ENCODE measurements at regions not wholly inside any gene's neighbourhood (a gene's known extent, or its start where the extent isn't known, plus 50 kb on each side); places are given as distances from the start of the nearest gene placed in this dataset.

DNA sequence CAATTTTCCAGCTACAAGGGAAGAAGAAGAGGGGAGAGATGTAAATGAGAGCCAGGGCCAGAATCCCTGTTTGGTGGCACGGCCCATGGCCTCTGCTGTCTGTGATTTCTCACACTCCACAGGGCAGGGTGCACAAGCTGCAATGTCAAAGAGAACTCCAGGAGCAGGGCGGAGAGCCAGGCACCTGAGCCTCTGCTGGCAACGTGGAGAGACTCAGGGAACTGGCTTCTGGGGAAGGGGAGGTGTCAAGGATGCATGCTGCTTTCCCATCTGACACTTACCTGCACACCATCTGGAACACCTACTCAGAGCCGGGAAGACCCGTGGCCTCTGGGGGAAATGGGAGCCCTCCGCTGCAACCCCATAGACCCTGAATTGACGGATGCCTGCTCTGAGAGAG is 507.5 kb upstream of the NR2F2 start:
- H3K4me3 Mint-ChIP-seq = no peak overlapping the region
- no peak for DNase-seq
- no peaks in the 10 kb centered on the region for H3K9me3 Mint-ChIP-seq
- no peaks in the 10 kb centered on the region for H3K27me3 Mint-ChIP-seq
- H3K4me1 Mint-ChIP-seq (ENCODE audit: low read depth) = peaks cover 3% of the 10 kb centered on the region
- no peak overlapping the region for H3K27ac Mint-ChIP-seq
- no peaks in the 10 kb centered on the region for H3K36me3 Mint-ChIP-seq (ENCODE audit: low read depth)

DNA sequence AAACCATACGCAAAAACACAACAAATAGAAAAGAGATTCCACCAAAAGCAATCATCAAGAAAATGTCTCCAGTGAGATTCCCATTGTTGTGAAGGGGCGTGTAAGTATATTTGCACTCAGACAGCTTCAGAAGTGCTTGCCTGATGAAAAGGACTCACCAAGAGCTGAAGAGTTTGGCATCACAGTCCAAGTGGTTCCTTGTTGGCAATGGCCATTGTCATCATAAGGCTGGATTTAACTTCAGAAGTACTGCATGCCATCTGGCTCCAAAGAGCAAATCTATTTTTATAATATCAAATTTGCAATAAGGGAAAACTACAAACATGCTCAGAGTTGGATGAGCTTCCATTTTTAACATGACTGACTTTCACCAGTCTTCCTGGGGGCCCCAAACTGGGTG is 505.3 kb upstream of the NR2F2 start:
- DNase-seq = no peak
- no peak overlapping the region for H3K4me3 Mint-ChIP-seq
- H3K27ac Mint-ChIP-seq = no peak overlapping the region
- no peaks in the 10 kb centered on the region for H3K36me3 Mint-ChIP-seq (ENCODE audit: low read depth)
- peaks cover 3% of the 10 kb centered on the region for H3K4me1 Mint-ChIP-seq (ENCODE audit: low read depth)
- H3K9me3 Mint-ChIP-seq = no peaks in the 10 kb centered on the region
- no peaks in the 10 kb centered on the region for H3K27me3 Mint-ChIP-seq

DNA sequence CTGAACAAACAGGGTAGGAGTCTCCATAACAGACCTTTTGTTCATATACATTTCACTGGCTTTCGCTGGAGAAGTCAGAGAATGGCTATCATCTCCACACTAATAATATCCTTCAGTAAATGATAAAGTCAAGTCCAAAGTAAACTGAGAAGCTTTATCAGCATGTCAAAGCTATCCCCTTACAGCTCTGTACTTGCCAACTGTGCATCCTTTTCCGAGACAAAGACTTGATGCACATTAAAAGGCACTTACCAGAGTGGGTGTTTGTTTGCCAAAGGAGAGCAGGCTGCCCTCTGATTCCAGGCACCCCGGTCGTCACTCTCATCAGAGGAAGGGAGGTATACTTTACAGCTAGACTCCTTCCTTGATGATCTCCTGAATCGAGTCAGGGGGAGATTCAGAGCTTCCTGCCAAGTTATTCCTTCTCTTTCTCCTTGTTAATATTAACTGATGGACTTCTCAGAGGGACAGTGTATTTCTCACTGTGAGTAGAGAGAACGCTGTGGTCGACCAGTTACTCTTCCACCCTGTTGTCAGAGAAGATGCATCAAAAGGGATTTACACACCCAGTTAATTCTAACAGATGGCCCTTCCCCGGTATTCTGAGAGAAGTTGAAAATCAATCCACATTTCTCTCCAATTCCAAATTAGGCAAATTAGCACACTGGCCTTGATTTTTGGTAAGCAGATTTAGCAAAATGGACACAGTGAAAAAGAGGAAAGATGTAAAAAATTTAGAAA is 504.7 kb upstream of the NR2F2 start:
- no peaks in the 10 kb centered on the region for H3K36me3 Mint-ChIP-seq (ENCODE audit: low read depth)
- H3K9me3 Mint-ChIP-seq = no peaks in the 10 kb centered on the region
- H3K27me3 Mint-ChIP-seq = no peaks in the 10 kb centered on the region
- DNase-seq = no peak
- H3K27ac Mint-ChIP-seq = no peak overlapping the region
- H3K4me1 Mint-ChIP-seq (ENCODE audit: low read depth) = peaks cover 3% of the 10 kb centered on the region
- no peak overlapping the region for H3K4me3 Mint-ChIP-seq

DNA sequence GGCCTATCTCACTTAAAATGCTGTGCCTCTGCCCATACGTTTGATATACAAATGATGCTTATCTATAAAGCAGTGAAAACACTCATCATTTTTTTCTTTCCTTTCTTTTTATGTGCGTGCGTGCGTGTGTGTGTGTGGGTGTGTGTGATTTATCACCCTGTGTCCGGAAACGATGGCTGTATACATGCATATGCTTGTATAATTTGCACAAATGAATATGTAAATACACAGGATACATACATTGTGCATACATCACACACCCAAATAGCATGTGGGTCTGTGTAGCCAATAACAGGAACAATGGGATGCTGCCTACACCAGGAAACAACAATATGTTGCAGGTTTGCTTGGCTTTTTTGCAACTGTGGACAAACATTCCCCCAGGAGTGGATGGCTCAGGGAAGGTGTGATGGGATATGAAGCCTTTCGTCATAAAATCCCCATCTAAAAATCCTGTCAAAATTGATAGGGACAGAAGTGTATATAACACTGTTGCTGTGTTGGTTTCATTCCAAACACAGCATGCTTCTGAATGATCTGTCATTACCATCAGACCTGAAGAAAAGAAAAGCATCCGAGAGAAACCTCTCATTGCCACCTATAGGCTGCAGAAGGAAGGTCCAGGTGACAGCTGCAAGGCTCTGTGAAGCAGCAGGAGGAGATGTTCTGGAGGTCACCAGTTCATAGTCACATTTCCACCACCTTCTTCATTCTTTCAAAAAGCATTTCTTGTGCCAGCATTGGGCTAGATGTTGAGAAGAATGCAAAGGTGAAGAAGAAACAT is 503.9 kb upstream of the NR2F2 start:
- Mint-ChIP-seq H3K4me1 (ENCODE audit: low read depth) (peaks cover 3% of the 10 kb centered on the region), H3K9me3 (no peaks in the 10 kb centered on the region), H3K27ac (no peak overlapping the region), H3K4me3 (no peak overlapping the region), H3K27me3 (no peaks in the 10 kb centered on the region), H3K36me3 (ENCODE audit: low read depth) (no peaks in the 10 kb centered on the region)
- DNase-seq = no peak

DNA sequence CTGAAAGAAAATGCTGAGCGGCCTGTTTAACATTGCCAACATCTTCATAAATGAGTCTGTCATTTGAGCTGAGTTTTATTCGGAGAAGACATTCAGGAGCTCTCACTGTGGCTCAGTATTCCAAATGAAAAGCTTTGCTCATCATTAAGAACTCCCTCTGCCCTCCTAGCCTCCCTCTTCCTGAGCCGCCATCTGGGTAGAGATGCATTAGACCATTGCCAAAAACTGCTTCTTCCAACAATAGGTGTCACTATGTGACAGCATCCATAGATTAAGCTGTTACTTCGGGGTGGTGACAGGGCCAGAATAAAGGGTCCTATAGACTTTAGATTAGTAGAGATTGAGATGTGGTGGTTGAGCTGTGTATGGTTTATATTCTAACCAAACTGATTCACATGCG is 501.4 kb upstream of the NR2F2 start:
- no peaks in the 10 kb centered on the region for H3K36me3 Mint-ChIP-seq (ENCODE audit: low read depth)
- no peak overlapping the region for H3K27ac Mint-ChIP-seq
- no peak overlapping the region for H3K4me3 Mint-ChIP-seq
- H3K27me3 Mint-ChIP-seq = no peaks in the 10 kb centered on the region
- no peaks in the 10 kb centered on the region for H3K9me3 Mint-ChIP-seq
- no peak for DNase-seq
- peaks cover 3% of the 10 kb centered on the region for H3K4me1 Mint-ChIP-seq (ENCODE audit: low read depth)

DNA sequence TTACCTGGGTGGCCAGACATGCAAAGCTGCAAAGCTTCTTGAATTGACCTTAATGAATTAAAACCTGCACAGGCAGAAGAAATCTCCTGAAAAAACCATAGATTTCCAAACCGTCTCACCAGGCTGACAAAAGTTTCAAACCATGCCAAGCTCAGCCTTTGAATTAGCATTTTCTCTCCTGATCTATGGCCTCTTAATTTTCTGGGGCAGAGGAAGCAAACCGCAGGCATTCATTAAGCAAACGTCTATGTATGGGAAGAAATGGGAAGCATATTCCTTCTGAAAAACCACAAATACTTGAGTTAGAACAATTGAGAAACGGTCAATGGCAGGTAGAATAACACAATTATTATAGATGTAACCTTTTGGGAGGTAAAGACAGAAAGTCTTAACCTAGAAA is 500.2 kb upstream of the NR2F2 start:
- Mint-ChIP-seq H3K27ac (no peak overlapping the region), H3K4me3 (no peak overlapping the region), H3K27me3 (no peaks in the 10 kb centered on the region), H3K36me3 (ENCODE audit: low read depth) (no peaks in the 10 kb centered on the region), H3K9me3 (no peaks in the 10 kb centered on the region), H3K4me1 (ENCODE audit: low read depth) (peaks cover 3% of the 10 kb centered on the region)
- DNase-seq = no peak

DNA sequence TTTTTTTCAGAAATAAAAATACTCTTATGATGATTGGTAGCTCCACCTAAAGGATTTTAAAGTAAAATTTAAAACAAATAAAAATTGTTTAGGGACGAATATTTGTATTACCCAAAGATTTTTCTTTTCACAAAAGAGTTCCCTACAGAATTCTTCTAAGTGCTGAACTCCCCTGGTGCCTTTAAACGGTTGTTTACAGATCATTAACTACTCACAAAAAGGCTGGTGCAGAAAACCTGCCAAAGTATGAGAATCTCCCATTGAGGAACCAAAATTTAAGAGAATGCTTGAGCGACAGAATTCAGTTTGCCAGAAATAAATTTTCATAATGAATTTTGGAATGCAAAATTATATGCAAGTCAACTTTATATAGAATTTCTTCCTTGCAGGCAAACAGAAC is 497.8 kb upstream of the NR2F2 start:
- no peak overlapping the region for H3K27ac Mint-ChIP-seq
- H3K4me3 Mint-ChIP-seq = no peak overlapping the region
- H3K9me3 Mint-ChIP-seq = no peaks in the 10 kb centered on the region
- no peaks in the 10 kb centered on the region for H3K27me3 Mint-ChIP-seq
- DNase-seq = no peak
- H3K36me3 Mint-ChIP-seq (ENCODE audit: low read depth) = no peaks in the 10 kb centered on the region
- H3K4me1 Mint-ChIP-seq (ENCODE audit: low read depth) = no peaks in the 10 kb centered on the region

DNA sequence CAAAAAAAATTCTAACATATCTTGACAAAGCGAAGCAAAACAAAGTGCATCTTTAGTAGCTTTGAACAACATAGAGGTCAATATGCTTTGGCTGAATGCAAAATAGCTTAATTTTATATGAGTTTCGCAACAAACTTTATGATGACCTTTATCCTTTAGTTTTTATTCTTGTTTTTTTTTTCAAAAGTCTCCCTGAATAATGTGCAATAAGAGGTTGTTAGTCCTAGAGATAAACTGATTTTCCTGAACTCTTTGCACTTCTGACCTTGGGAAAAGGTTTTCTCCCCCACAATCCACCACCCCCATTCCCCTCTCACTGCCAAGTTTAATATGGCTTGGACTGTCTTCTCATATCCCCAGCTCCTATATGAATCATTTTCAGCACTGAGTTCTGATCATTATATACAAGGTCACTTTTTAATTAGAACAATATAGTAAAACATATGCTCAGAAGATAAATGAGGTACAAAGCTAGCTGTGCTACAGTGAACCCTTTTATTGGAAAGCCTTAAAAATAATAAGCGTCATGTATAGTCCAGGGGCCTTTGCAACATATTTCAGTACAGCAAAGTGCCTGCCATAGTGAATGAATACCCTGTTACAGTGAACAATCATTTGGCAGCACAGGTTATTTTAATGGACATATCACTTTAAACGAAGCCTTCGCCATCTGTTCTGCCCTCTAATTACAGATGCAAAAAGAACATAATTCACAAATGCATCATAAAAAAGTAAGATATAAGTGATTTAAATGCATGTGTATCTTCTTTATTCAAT is 496.3 kb upstream of the NR2F2 start:
- Mint-ChIP-seq H3K27ac (no peak overlapping the region), H3K4me3 (no peak overlapping the region), H3K36me3 (ENCODE audit: low read depth) (no peaks in the 10 kb centered on the region), H3K27me3 (no peaks in the 10 kb centered on the region), H3K4me1 (ENCODE audit: low read depth) (peaks cover 12% of the 10 kb centered on the region), H3K9me3 (no peaks in the 10 kb centered on the region)
- DNase-seq = no peak

DNA sequence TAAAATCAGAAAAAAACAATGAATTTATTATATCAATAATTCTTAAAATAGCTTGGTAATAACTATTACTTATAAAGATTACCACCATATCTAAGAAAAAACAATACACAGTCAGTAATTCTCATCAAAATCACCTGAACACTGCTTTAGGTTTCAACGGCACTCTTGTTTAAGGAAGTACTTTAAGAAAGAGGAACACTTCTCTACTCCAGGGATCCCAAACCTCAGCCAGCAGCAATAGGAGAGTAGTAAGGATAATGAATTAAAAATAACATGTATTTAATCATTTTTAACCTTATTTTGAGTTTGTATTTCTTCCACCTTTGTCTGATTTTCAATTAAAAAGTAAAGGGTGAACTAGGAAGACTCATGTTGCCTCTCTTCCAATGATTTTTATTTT is 494.0 kb upstream of the NR2F2 start:
- Mint-ChIP-seq H3K4me1 (ENCODE audit: low read depth) (peaks cover 33% of the 10 kb centered on the region), H3K27ac (no peak overlapping the region), H3K4me3 (no peak overlapping the region), H3K9me3 (no peaks in the 10 kb centered on the region), H3K27me3 (no peaks in the 10 kb centered on the region), H3K36me3 (ENCODE audit: low read depth) (no peaks in the 10 kb centered on the region)
- DNase-seq = no peak

DNA sequence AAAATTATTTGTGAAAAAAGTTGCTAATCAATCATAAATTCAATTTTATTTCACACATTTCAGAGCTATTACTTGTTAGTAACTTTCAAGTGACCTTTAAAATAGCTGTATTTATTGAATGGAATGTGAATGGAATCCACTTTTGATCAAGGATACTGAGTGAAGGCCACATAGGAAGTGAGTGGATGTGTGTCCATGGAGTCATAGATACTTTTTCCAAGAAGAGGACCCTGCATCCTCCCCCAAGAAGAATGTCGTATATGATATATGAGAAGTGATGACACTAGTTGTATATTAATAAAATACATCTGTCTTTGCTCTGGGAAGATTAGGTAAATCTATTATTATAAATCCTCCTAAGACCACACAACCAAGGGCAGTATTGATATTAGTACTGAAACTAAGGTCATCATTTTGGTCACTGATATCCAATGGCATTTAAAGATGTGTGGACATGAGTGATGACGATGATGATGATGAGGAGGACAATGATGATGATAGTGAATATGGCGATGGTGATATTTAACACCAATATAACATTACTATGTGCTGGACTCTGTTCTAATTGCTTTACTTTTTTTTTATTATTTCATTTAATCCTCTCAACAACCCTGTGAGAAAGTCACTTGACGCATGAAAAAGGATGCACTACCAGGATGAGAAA is 493.0 kb upstream of the NR2F2 start:
- peaks cover 33% of the 10 kb centered on the region for H3K4me1 Mint-ChIP-seq (ENCODE audit: low read depth)
- H3K36me3 Mint-ChIP-seq (ENCODE audit: low read depth) = no peaks in the 10 kb centered on the region
- H3K27me3 Mint-ChIP-seq = no peaks in the 10 kb centered on the region
- no peak for DNase-seq
- no peaks in the 10 kb centered on the region for H3K9me3 Mint-ChIP-seq
- no peak overlapping the region for H3K4me3 Mint-ChIP-seq
- no peak overlapping the region for H3K27ac Mint-ChIP-seq

DNA sequence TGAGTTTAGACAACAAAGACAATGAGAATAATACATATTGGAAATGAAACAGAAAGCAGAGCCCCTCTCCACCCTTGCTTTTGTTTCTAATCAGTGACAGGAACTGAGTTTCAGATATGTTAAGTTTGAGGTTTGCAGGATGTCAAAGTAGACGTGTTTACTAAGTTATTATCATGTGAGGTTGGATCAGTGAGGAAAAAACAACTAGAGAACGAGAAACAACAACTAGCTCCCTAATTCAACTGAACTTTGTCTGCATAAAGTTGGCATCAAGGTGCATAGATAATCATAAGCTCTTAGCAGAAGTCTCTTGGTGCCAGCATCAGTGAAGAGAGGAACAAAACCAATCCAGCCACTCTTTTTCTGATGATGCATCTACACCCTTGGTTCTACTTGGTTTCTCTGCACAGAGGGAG is 491.1 kb upstream of the NR2F2 start:
- H3K27me3 Mint-ChIP-seq = no peaks in the 10 kb centered on the region
- DNase-seq = no peak
- peak overlapping the region; percentile 56 for H3K27ac Mint-ChIP-seq
- H3K36me3 Mint-ChIP-seq (ENCODE audit: low read depth) = no peaks in the 10 kb centered on the region
- H3K4me3 Mint-ChIP-seq = no peak overlapping the region
- H3K4me1 Mint-ChIP-seq (ENCODE audit: low read depth) = peaks cover 40% of the 10 kb centered on the region
- H3K9me3 Mint-ChIP-seq = no peaks in the 10 kb centered on the region

DNA sequence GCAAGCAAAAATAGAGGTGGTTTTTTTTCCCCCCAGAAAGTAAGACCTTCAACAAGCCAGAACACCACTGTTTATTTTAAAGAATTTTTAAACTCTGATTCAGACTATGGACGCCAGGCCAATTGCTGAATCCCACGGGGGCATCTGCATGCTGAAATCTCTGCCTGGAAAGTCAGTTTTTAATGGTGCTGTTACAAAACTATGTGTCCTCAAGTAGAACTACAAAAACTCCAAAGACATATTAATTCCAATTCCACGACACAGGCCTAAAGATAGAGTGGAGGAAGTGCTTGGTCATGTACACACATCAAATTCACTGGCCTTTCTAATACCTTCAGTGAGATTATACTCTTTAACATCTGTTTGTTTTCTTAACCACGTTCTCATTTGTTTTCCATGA is 490.5 kb upstream of the NR2F2 start:
- Mint-ChIP-seq H3K27me3 (no peaks in the 10 kb centered on the region), H3K36me3 (ENCODE audit: low read depth) (no peaks in the 10 kb centered on the region), H3K4me3 (no peak overlapping the region), H3K9me3 (no peaks in the 10 kb centered on the region), H3K27ac (no peak overlapping the region), H3K4me1 (ENCODE audit: low read depth) (peaks cover 40% of the 10 kb centered on the region)
- DNase-seq = no peak

DNA sequence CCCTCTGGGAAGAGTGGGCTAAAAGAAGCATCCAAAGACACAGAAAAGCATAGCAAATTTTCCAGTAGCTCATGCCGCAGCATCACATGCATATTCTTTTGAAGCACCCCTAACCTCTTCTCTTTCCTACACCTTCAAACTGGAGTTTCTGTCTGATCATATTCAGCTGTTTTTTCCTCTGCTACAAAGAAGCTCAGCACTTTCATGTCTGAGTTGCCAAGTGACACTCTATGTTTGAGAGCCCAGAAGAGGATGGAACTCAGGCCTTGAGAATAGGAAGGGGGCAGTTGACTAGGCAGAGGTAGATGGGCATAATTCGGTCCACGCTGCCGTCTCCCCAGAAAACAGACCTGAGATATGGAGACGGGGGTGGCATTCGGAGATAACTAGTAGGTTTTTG is 489.6 kb upstream of the NR2F2 start:
- Mint-ChIP-seq H3K27ac (no peak overlapping the region), H3K4me1 (ENCODE audit: low read depth) (peaks cover 40% of the 10 kb centered on the region), H3K9me3 (no peaks in the 10 kb centered on the region), H3K36me3 (ENCODE audit: low read depth) (no peaks in the 10 kb centered on the region), H3K27me3 (no peaks in the 10 kb centered on the region), H3K4me3 (no peak overlapping the region)
- no peak for DNase-seq

DNA sequence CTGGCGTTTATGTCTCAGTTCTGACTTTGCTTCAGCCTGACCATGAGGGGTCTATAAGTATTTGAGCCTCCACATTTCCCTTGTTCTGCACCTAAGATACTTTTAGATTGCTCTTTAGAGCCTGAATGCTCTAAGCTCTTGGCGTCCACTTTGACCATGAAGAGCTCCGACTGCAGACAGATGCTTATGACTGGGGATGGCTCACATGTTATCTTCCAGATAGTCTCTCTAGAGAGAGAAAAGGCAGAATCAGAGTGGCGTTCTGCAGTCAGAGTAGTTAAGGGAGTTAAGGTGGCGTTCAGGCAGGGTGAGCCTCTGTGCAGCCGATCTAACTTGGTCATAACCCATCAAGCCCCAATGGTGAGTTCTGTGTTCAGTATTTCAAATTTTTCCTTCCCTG is 487.9 kb upstream of the NR2F2 start:
- no peak overlapping the region for H3K27ac Mint-ChIP-seq
- no peak overlapping the region for H3K4me3 Mint-ChIP-seq
- H3K36me3 Mint-ChIP-seq (ENCODE audit: low read depth) = no peaks in the 10 kb centered on the region
- DNase-seq = no peak
- peaks cover 40% of the 10 kb centered on the region for H3K4me1 Mint-ChIP-seq (ENCODE audit: low read depth)
- H3K9me3 Mint-ChIP-seq = no peaks in the 10 kb centered on the region
- H3K27me3 Mint-ChIP-seq = no peaks in the 10 kb centered on the region
